Stimulated activated CD4-positive, alpha-beta T cell treated with anti-CD3 and anti-CD28 coated beads, Interleukin-1b, Interleukin-23, amount 100 ng/mL, for 1 hour (primary cell): ENCODE measurements at regions not wholly inside any gene's neighbourhood (a gene's known extent, or its start where the extent isn't known, plus 50 kb on each side); places are given as distances from the start of the nearest gene placed in this dataset.

Experiments used
- DNase-seq, 2 donors: peaks; one replicate each; pipeline ENCODE4 v3.0.0-alpha.2; 2020; ENCODE audit warnings: low read depth in 2 of 2

DNA sequence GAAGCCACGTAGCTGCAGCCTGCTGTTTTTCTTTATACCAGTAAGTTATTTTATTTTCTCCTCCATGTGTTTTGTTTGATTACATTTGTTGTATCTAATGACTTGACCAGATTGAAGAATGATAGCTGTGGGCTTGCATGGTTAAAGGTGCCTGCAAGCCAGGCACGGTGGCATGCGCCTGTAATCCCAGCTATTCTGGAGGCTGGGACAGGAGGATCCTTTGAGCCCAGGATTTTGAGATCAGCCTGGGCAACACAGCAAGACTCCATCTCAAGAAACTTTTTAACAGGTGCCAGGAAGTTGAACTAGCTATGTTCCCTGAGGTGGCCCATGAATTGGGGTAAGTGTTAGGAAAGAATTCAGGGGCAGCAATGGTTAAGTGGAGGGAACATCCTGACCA, 179.4 kb downstream of the IRS1 start:
- no peak for DNase-seq

GRCh38 chr2:226619707-226620106, 179.9 kb downstream of the IRS1 start:
- DNase-seq: no peak

DNA sequence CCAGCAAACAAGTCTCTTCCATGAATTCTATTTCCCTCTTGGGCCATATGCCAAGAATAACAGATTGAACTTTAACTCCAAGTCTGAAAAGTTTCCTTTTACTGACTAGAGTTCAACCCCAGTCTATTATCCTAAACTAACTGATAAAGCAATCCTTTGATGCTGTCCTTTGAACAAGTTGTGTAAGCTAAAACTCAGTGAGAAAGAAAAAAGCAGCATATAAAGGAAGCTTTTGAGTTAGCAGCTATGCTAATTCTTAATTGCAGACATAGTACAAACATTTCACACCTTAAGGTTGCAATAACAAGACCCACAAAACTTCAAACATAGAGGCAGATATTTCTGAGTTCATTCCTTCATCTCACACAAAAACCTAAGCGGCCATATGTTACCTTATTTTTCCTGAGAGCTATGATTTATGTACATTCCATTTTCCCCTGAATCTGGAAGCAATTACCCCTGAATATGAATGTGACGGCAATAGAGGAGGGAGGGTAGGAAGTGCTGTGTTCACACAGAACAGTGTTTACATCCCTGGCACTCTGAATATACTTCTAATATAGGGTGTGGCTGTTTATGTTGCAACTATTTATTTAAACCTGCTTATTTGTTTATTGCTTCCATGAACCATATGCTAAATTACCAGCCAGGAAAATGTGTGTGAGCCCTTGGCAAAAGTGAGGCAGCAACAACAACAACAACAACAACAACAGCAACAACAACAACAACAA, 180.6 kb downstream of the IRS1 start:
- DNase-seq: no peak

DNA sequence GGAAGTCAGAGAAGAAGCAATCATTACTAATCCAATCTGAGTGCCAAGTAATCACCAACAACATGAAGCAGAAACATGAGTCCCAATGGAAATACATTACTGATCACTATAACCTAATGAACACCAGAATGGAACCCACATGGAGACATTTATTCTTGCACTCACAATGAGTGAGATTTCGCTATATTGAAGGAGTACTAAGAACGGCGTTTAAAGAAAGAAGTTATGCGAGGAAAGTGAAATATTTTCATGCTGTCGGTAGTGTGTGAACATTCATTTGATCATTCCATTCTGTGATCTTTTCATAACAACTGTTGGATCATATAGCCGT, 181.1 kb downstream of the IRS1 start:
- DNase-seq: no peak

- DNase-seq: no peak
Observed at GRCh38 chr2:226615891-226616290, 183.7 kb downstream of the IRS1 start.

- no peak for DNase-seq
Observed at GRCh38 chr2:226611944-226612318, 187.7 kb downstream of the IRS1 start.

- no peak for DNase-seq
Observed at GRCh38 chr2:226611196-226611943, 188.2 kb downstream of the IRS1 start.

GRCh38 chr2:226609366-226609765, 190.3 kb downstream of the IRS1 start:
- DNase-seq: no peak

DNA sequence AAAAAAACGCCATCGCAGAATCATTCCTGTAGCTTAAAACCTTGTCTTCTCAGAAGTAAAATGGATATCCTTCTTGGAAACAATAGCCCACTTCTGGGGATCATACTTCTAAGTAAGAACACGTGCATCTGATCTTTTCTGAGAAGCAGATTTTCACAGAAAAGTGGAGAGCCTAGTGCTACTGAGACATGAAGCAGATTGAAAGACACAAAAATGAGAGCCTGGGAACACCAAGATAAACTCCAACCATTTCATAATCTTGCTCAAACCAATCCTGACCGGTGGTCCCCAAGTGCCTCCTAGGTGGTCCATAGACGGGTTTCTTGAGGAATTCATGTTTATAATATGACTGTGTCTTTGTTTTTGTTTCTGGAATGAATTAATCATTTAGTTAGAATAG, 191.2 kb downstream of the IRS1 start:
- DNase-seq: no peak

- DNase-seq: no peak
Observed at GRCh38 chr2:226607379-226607778, 192.2 kb downstream of the IRS1 start.

- DNase-seq: no peak
Observed at GRCh38 chr2:226605642-226606041, 194.0 kb downstream of the IRS1 start.

GRCh38 chr2:226603606-226604005, 196.0 kb downstream of the IRS1 start:
- no peak for DNase-seq

GRCh38 chr2:226601881-226602662, 197.5 kb downstream of the IRS1 start:
- no peak for DNase-seq

GRCh38 chr2:226600802-226601201, 198.8 kb downstream of the IRS1 start:
- DNase-seq: no peak

GRCh38 chr2:226600184-226600583, 199.4 kb downstream of the IRS1 start:
- DNase-seq: no peak

GRCh38 chr2:226589043-226589442, 210.6 kb downstream of the IRS1 start:
- DNase-seq: no peak

GRCh38 chr2:226585130-226585561, 214.5 kb downstream of the IRS1 start:
- DNase-seq: no peak

- no peak for DNase-seq
Observed at GRCh38 chr2:226584518-226585055, 215.0 kb downstream of the IRS1 start.

GRCh38 chr2:226583715-226584114, 215.9 kb downstream of the IRS1 start:
- DNase-seq: no peak

- no peak for DNase-seq
Observed at GRCh38 chr2:226581661-226582060, 218.0 kb downstream of the IRS1 start.

DNA sequence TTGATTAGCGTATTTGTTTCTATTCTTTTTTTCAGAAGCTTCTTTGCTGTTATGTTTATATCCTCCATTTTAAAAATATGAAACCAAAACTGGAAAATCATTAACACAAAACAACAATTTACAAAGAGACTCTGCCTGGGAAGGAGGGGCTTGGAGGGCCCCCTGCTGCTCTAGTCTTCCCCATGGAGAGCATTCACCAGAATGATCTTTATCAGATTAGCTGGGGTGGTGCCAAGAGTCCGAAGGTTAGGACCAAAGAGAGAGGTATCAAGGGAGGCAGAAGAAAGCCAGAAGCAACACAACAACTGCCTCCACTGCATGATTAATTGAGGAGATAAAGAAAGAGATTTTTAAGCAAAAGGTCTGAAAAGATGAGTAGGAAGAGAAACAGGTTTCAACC, 218.6 kb downstream of the IRS1 start:
- no peak for DNase-seq

GRCh38 chr2:226580403-226580802, 219.2 kb downstream of the IRS1 start:
- no peak for DNase-seq
